Right lobe of liver (tissue), 4 donors: ENCODE measurements at regions not wholly inside any gene's neighbourhood (a gene's known extent, or its start where the extent isn't known, plus 50 kb on each side); places are given as distances from the start of the nearest gene placed in this dataset.

Source experiments
- POLR2A ChIP-seq: fragments of 450-650 bp; IDR thresholded peaks from one replicate; pipeline ENCODE4 v1.6.1; 2017; ENCODE audit warnings: antibody characterized with exemption, mild to moderate bottlenecking
- TF ChIP-seq, protein P1 (sequence below), 4 donors: fragments of 200-600 bp in 3 of 4; fragments of 450-650 bp in 1 of 4; IDR thresholded peaks; one replicate each; pipeline versions ENCODE4 v1.5.1 to v1.8.0; 2016 to 2022; ENCODE audit warnings: antibody characterized with exemption in 4 of 4, mild to moderate bottlenecking in 2 of 4
- donor health status: DM: no; HTN: no; CAD: no.
- donor health status: DM: no; HTN: no; CAD: no.
- donor health status: DM: no; HTN: yes; CAD: no.

DNA sequence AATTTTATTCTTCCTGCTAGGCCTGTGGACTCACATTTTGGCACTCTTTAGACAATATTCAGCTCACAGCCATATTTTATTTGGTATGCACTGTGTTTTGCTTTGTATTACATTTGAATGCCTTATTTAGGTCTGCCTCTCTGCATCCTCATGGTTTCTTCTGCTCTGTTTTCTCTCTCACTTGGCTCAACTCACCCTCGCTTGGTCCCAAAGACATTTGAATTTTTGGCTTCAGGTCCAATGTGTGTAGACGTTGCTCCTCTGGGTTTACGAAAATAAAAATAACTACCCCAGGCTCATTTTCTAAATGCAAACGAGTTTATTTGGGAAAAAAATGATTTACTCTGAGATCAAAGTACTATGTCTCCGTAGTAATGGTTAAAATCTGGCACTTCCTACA, 91.1 kb upstream of the REG3A start:
- TF ChIP-seq, protein P1, sequence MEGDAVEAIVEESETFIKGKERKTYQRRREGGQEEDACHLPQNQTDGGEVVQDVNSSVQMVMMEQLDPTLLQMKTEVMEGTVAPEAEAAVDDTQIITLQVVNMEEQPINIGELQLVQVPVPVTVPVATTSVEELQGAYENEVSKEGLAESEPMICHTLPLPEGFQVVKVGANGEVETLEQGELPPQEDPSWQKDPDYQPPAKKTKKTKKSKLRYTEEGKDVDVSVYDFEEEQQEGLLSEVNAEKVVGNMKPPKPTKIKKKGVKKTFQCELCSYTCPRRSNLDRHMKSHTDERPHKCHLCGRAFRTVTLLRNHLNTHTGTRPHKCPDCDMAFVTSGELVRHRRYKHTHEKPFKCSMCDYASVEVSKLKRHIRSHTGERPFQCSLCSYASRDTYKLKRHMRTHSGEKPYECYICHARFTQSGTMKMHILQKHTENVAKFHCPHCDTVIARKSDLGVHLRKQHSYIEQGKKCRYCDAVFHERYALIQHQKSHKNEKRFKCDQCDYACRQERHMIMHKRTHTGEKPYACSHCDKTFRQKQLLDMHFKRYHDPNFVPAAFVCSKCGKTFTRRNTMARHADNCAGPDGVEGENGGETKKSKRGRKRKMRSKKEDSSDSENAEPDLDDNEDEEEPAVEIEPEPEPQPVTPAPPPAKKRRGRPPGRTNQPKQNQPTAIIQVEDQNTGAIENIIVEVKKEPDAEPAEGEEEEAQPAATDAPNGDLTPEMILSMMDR (IDR thresholded peaks at IDR 0.05): no peak
- no peak for TF ChIP-seq POLR2A
